Trophoblast cell (in vitro differentiated cells and primary cell): ENCODE measurements at regions not wholly inside any gene's neighbourhood (a gene's known extent, or its start where the extent isn't known, plus 50 kb on each side); places are given as distances from the start of the nearest gene placed in this dataset.

Experiments used
- DNase-seq, 2 donors: peaks; one replicate each; pipeline ENCODE4 v3.0.0-alpha.2; 2016
- H2AFZ ChIP-seq: 2 replicates; pipeline ENCODE4 v1.6.1; 2013; ENCODE audit warnings: low read length, moderate library complexity, mild to moderate bottlenecking; ENCODE audit not compliant: insufficient read depth, poor library complexity
- H2AK5ac ChIP-seq: 2 replicates; pipeline ENCODE4 v1.6.1; 2013; ENCODE audit warnings: mild to moderate bottlenecking, low read length
- H2BK120ac ChIP-seq: 2 replicates; pipeline ENCODE4 v1.6.1; 2013; ENCODE audit warnings: low read length, mild to moderate bottlenecking, moderate library complexity; ENCODE audit not compliant: insufficient read depth, poor library complexity
- H2BK12ac ChIP-seq: 2 replicates; pipeline ENCODE4 v1.6.1; 2013; ENCODE audit warnings: mild to moderate bottlenecking, low read length, moderate library complexity
- H2BK5ac ChIP-seq: 2 replicates; pipeline ENCODE4 v1.6.1; 2013; ENCODE audit warnings: low read length, low read depth, moderate library complexity, mild to moderate bottlenecking; ENCODE audit not compliant: poor library complexity
- H3K14ac ChIP-seq: 2 replicates; pipeline ENCODE4 v1.6.1; 2013; ENCODE audit warnings: mild to moderate bottlenecking, low read length
- H3K18ac ChIP-seq: 2 replicates; pipeline ENCODE4 v1.6.1; 2013; ENCODE audit warnings: mild to moderate bottlenecking, low read length
- H3K23ac ChIP-seq: 2 replicates; pipeline ENCODE4 v1.6.1; 2013; ENCODE audit warnings: low read length
- H3K27ac ChIP-seq: 2 replicates; pipeline ENCODE4 v1.5.1; 2013; ENCODE audit warnings: low read depth, mild to moderate bottlenecking, inconsistent platforms, low read length, moderate library complexity
- H3K27me3 ChIP-seq: 2 replicates; pipeline ENCODE4 v1.6.1; 2013; ENCODE audit warnings: inconsistent platforms, mild to moderate bottlenecking, low read length, moderate library complexity; ENCODE audit not compliant: insufficient read depth
- H3K36me3 ChIP-seq, 2 experiments: 1 replicate in 1 of 2; 2 replicates in 1 of 2; pipeline ENCODE4 v1.6.1; 2013; ENCODE audit warnings: low read length in 2 of 2, mild to moderate bottlenecking in 2 of 2, moderate library complexity in 1 of 2; ENCODE audit not compliant: insufficient read depth in 2 of 2, control insufficient read depth in 1 of 2
- H3K4ac ChIP-seq: 2 replicates; pipeline ENCODE4 v1.6.1; 2013; ENCODE audit warnings: low read depth, mild to moderate bottlenecking, low read length, moderate library complexity
- H3K4me1 ChIP-seq, 2 experiments: 1 replicate in 1 of 2; 2 replicates in 1 of 2; pipeline ENCODE4 v1.6.1; 2013; ENCODE audit warnings: low read length in 2 of 2, mild to moderate bottlenecking in 2 of 2, moderate library complexity in 1 of 2; ENCODE audit not compliant: insufficient read depth in 2 of 2, control insufficient read depth in 1 of 2
- H3K4me2 ChIP-seq: 2 replicates; pipeline ENCODE4 v1.6.1; 2013; ENCODE audit warnings: inconsistent platforms, mild to moderate bottlenecking, low read length, moderate library complexity
- H3K4me3 ChIP-seq: 2 replicates; pipeline ENCODE4 v1.5.1; 2013; ENCODE audit warnings: mild to moderate bottlenecking, low read depth, low read length, inconsistent platforms
- H3K79me1 ChIP-seq: one replicate; pipeline ENCODE4 v1.6.1; 2013; ENCODE audit warnings: low read length
- H3K79me2 ChIP-seq: 2 replicates; pipeline ENCODE4 v1.6.1; 2013; ENCODE audit warnings: low read length, mild to moderate bottlenecking; ENCODE audit not compliant: control insufficient read depth, insufficient read depth, poor library complexity
- H3K9ac ChIP-seq: 2 replicates; pipeline ENCODE4 v1.6.1; 2013; ENCODE audit warnings: mild to moderate bottlenecking, low read length
- H3K9me3 ChIP-seq: 2 replicates; pipeline ENCODE4 v1.6.1; 2013; ENCODE audit warnings: low read depth, mild to moderate bottlenecking, control low read depth, inconsistent platforms, low read length; ENCODE audit not compliant: insufficient read depth
- H4K12ac ChIP-seq: 2 replicates; pipeline ENCODE4 v1.6.1; 2013; ENCODE audit warnings: low read depth, mild to moderate bottlenecking, low read length, moderate library complexity
- H4K8ac ChIP-seq: 2 replicates; pipeline ENCODE4 v1.6.1; 2013; ENCODE audit warnings: low read depth, mild to moderate bottlenecking, low read length, moderate library complexity
- H4K91ac ChIP-seq: one replicate; pipeline ENCODE4 v1.6.1; 2013; ENCODE audit warnings: low read depth, mild to moderate bottlenecking, low read length, moderate library complexity
- WGBS: extraction: QIAGEN DNeasy Blood & Tissue Kit; methylation state at CpG from one replicate; pipeline ENCODE4 v1.1.7; 2013; ENCODE audit warnings: missing lambda C conversion rate; ENCODE audit not compliant: insufficient read length, insufficient coverage; ENCODE audit errors: extremely low coverage; 5-methylcytosine and 5-hydroxymethylcytosine counted together

DNA sequence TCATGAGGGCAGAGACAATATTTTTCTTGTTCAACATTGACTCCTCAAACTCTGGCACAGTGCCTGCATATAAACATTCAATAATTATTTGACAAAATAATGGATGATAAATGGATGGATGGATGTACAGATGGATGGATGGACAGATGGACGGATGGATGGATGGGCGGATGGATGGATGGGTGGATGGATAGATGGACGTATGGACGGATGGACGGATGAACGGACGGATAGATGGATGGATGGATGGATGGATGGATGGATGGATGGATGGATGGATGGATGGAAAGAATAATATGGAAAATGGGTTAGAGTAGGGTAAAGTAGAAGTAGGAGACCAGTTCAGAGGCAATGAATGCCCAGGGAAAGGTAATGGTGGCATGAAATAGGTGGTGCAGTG is 589.2 kb downstream of the EBF1 start:
- Histone ChIP-seq H2BK5ac (no peak overlapping the region), H4K91ac (no peak overlapping the region), H3K27ac (no peak overlapping the region), H3K23ac (no peak overlapping the region), H4K12ac (no peak overlapping the region), H3K4me2 (no peak overlapping the region), H4K8ac (no peak overlapping the region), H2BK120ac (no peak overlapping the region), H3K79me2 (no peaks in the 10 kb centered on the region), H3K79me1 (no peaks in the 10 kb centered on the region), H3K4me3 (no peak overlapping the region), H3K4ac (no peak overlapping the region), H3K9ac (no peak overlapping the region), H3K18ac (no peak overlapping the region), H3K9me3 (no peaks in the 10 kb centered on the region), H2AFZ (no peak overlapping the region), H3K4me1 (no peaks in the 10 kb centered on the region), H3K14ac (no peak overlapping the region), H2BK12ac (no peak overlapping the region), H3K27me3 (no peaks in the 10 kb centered on the region), H3K36me3 (no peaks in the 10 kb centered on the region), H2AK5ac (no peak overlapping the region)
- 98% methylated on average over 6 of the region's 7 CpGs for WGBS
- no peak for DNase-seq

DNA sequence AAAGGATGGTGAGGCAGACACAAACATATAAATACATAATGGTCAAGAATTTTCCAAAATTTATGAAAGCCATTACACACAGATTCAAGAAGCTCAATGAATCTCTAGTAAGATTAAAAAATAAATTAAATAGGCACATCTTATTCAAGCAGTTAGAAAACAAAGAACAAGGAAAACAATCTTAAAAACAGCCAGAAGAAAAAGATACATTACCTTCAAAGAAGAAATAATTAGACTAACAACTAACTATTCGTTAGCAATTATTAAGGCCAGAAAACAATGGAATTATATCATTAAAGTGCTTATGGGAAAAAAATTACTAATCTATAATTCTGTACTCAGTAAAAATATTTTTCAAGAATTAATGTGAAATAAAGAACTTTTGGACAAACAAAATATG is 593.1 kb downstream of the EBF1 start:
- no peak overlapping the region for H3K18ac ChIP-seq
- no peaks in the 10 kb centered on the region for H3K36me3 ChIP-seq
- no peaks in the 10 kb centered on the region for H3K4me1 ChIP-seq
- H3K9me3 ChIP-seq: no peaks in the 10 kb centered on the region
- no peak for DNase-seq
- no peak overlapping the region for H4K12ac ChIP-seq
- no peaks in the 10 kb centered on the region for H3K27me3 ChIP-seq
- no peak overlapping the region for H3K27ac ChIP-seq
- no peak overlapping the region for H3K4me2 ChIP-seq
- no peaks in the 10 kb centered on the region for H3K79me2 ChIP-seq
- no CpG with 5 or more reads among the region's 1 CpG for WGBS
- no peak overlapping the region for H2BK5ac ChIP-seq
- H2AFZ ChIP-seq: no peak overlapping the region
- no peak overlapping the region for H4K91ac ChIP-seq
- H2AK5ac ChIP-seq: no peak overlapping the region
- H4K8ac ChIP-seq: no peak overlapping the region
- no peaks in the 10 kb centered on the region for H3K79me1 ChIP-seq
- no peak overlapping the region for H2BK120ac ChIP-seq
- no peak overlapping the region for H3K23ac ChIP-seq
- H2BK12ac ChIP-seq: no peak overlapping the region
- H3K9ac ChIP-seq: no peak overlapping the region
- H3K4ac ChIP-seq: no peak overlapping the region
- no peak overlapping the region for H3K14ac ChIP-seq
- H3K4me3 ChIP-seq: no peak overlapping the region

DNA sequence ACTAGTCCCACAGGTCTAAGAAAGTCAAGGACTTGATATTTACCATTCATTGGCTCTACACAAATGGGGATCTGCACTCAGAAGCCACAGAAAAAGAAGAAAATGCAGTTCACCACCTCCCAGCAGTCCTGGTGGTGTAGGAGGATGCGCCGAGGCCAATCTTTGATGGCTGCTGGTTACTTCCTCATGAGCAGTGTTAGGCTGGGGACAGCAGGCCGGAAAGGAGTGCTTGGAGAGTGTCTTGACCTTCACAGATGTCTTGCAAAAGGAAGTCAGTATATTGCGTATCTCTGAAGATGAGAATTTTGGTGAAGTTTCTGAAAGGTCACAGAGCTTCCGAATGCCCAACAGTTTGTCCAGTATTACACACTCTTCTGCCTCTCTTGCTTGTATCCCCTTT is 597.0 kb downstream of the EBF1 start:
- Histone ChIP-seq H2BK120ac (no peak overlapping the region), H3K4me2 (no peak overlapping the region), H4K91ac (no peak overlapping the region), H2BK12ac (no peak overlapping the region), H3K18ac (no peak overlapping the region), H2AK5ac (no peak overlapping the region), H3K27ac (no peak overlapping the region), H3K4ac (no peak overlapping the region), H4K12ac (no peak overlapping the region), H3K79me1 (no peaks in the 10 kb centered on the region), H3K4me1 (no peaks in the 10 kb centered on the region), H2BK5ac (no peak overlapping the region), H3K9me3 (no peaks in the 10 kb centered on the region), H3K36me3 (no peaks in the 10 kb centered on the region), H3K4me3 (no peak overlapping the region), H3K9ac (no peak overlapping the region), H4K8ac (no peak overlapping the region), H3K27me3 (no peaks in the 10 kb centered on the region), H3K79me2 (no peaks in the 10 kb centered on the region), H3K14ac (no peak overlapping the region), H3K23ac (no peak overlapping the region), H2AFZ (no peak overlapping the region)
- no peak for DNase-seq
- no CpG with 5 or more reads among the region's 5 CpGs for WGBS

DNA sequence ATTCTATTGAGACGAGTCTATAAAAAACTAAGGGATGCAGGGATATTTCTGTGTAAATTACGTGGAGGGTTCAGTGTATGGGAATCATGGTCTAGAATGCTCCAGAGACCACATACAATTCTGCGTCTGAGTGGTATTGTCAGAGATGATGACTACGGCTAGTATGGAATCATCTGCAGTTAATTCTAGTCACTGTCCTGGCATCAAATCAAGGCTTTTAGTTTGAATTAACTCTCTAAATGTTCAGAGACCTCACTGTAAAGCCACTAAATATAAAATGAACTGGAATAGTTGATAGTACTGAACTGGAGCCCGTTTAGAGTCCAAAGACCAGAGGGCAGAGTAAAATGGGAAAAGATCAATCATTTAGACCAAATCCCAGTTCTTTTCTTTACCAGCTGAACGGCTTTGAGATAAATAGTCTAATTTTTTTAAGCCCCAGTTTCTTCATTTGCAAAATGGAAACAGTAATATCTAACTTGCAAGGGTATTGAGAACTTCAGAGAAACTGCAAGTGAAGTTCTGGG is 599.8 kb downstream of the EBF1 start:
- Histone ChIP-seq H2AK5ac (no peak overlapping the region), H3K27me3 (no peaks in the 10 kb centered on the region), H2BK12ac (no peak overlapping the region), H3K4ac (no peak overlapping the region), H3K9me3 (no peaks in the 10 kb centered on the region), H3K23ac (no peak overlapping the region), H3K4me3 (no peak overlapping the region), H3K9ac (no peak overlapping the region), H4K8ac (no peak overlapping the region), H3K14ac (no peak overlapping the region), H3K4me1 (no peaks in the 10 kb centered on the region), H3K79me1 (no peaks in the 10 kb centered on the region), H3K27ac (no peak overlapping the region), H2BK120ac (no peak overlapping the region), H3K18ac (no peak overlapping the region), H3K79me2 (no peaks in the 10 kb centered on the region), H2AFZ (no peak overlapping the region), H4K12ac (no peak overlapping the region), H3K4me2 (no peak overlapping the region), H4K91ac (no peak overlapping the region), H3K36me3 (no peaks in the 10 kb centered on the region), H2BK5ac (no peak overlapping the region)
- WGBS: no CpG with 5 or more reads among the region's 6 CpGs
- DNase-seq: no peak
